A549 (cell line): ENCODE measurements at regions not wholly inside any gene's neighbourhood (a gene's known extent, or its start where the extent isn't known, plus 50 kb on each side); places are given as distances from the start of the nearest gene placed in this dataset.

Experiments
- CHD2 ChIP-seq: fragments of 150-350 bp; IDR thresholded peaks from 2 replicates; pipeline ENCODE4 v1.6.1; 2014; ENCODE audit warnings: low read length; ENCODE audit not compliant: partially characterized antibody
- EP300 ChIP-seq, 2 experiments: fragments of >200 bp; sonication (Bioruptor Twin); formaldehyde crosslinking; IDR thresholded peaks; 2 replicates in 1 of 2; 3 replicates in 1 of 2; pipeline ENCODE4 v1.6.1; 2016 to 2017
- ESRRA ChIP-seq: fragments of 150-350 bp; IDR thresholded peaks from 2 replicates; pipeline ENCODE4 v1.6.1; 2014; ENCODE audit warnings: mild to moderate bottlenecking, low read length, borderline replicate concordance
- MYC ChIP-seq: IDR thresholded peaks from 2 replicates; pipeline ENCODE4 v1.6.1; 2012; ENCODE audit warnings: mild to moderate bottlenecking, inconsistent platforms, low read length, improper control_type of control experiment, borderline replicate concordance
- RAD21 ChIP-seq, 2 experiments: fragments of >200 bp in 1 of 2; sonication (Bioruptor Twin) in 1 of 2; formaldehyde crosslinking in 1 of 2; IDR thresholded peaks in 1 of 2; conservative IDR thresholded peaks in 1 of 2; 2 replicates in 1 of 2; 3 replicates in 1 of 2; pipeline ENCODE4 v1.6.1; 2012 to 2018; ENCODE audit warnings: inconsistent platforms in 1 of 2
- RFX5 ChIP-seq: fragments of 450-650 bp; IDR thresholded peaks from 2 replicates; pipeline ENCODE4 v1.7.1; 2014; ENCODE audit warnings: antibody characterized with exemption, mild to moderate bottlenecking, moderate library complexity
- RNF2 ChIP-seq: fragments of 200-600 bp; sonication (generic); IDR thresholded peaks from 2 replicates; pipeline ENCODE4 v1.6.1; 2016; ENCODE audit warnings: low read depth, mild to moderate bottlenecking, antibody characterized with exemption, moderate library complexity, borderline replicate concordance
- SMC3 ChIP-seq: fragments of >200 bp; sonication (Bioruptor Twin); formaldehyde crosslinking; IDR thresholded peaks from 3 replicates; pipeline ENCODE4 v1.6.1; 2018; ENCODE audit warnings: inconsistent platforms
- TP53 ChIP-seq: fragments of 250-450 bp; sonication (Bioruptor Pico); IDR thresholded peaks from 2 replicates; pipeline ENCODE4 v1.5.0; 2021; ENCODE audit warnings: mild to moderate bottlenecking, moderate library complexity
- TF ChIP-seq, protein P1 (sequence below): fragments of 200-600 bp; sonication (generic); IDR thresholded peaks from 2 replicates; pipeline ENCODE4 v1.6.1; 2016; ENCODE audit warnings: antibody characterized with exemption, mild to moderate bottlenecking, moderate library complexity
- TF ChIP-seq, protein P2 (sequence below): fragments of >200 bp; sonication (Bioruptor Twin); formaldehyde crosslinking; IDR thresholded peaks from 3 replicates; pipeline ENCODE4 v1.5.1; 2016
- TF ChIP-seq, protein P3 (sequence below): fragments of >200 bp; sonication (Bioruptor Twin); formaldehyde crosslinking; IDR thresholded peaks from 2 replicates; pipeline ENCODE4 v1.6.1; 2016
- TF ChIP-seq, protein P4 (sequence below): fragments of 250-450 bp; sonication (Bioruptor Pico); IDR thresholded peaks from 2 replicates; pipeline ENCODE4 v1.5.0; 2021; ENCODE audit warnings: mild to moderate bottlenecking, moderate library complexity, borderline replicate concordance

DNA sequence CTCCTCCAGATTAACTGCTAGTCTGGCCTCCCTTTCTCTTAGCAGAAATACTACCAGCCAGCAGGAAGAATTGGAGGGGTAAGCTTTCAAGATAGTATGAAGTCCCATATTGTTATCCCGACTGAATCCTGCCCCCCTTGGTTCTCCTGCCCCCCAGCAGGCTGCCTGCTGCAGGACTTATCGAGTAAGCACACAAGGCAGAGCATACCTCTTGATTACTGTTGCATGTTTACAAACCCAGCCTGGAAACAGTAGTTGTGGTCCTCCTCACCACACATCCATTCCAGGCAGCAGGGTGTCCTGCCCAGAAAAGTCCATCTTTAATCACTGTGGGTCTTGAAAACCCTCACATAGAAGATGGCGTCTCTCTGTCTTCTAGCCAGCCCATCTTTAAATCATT, 66.8 kb upstream of the PPP2R3A start:
- TF ChIP-seq, protein P1, sequence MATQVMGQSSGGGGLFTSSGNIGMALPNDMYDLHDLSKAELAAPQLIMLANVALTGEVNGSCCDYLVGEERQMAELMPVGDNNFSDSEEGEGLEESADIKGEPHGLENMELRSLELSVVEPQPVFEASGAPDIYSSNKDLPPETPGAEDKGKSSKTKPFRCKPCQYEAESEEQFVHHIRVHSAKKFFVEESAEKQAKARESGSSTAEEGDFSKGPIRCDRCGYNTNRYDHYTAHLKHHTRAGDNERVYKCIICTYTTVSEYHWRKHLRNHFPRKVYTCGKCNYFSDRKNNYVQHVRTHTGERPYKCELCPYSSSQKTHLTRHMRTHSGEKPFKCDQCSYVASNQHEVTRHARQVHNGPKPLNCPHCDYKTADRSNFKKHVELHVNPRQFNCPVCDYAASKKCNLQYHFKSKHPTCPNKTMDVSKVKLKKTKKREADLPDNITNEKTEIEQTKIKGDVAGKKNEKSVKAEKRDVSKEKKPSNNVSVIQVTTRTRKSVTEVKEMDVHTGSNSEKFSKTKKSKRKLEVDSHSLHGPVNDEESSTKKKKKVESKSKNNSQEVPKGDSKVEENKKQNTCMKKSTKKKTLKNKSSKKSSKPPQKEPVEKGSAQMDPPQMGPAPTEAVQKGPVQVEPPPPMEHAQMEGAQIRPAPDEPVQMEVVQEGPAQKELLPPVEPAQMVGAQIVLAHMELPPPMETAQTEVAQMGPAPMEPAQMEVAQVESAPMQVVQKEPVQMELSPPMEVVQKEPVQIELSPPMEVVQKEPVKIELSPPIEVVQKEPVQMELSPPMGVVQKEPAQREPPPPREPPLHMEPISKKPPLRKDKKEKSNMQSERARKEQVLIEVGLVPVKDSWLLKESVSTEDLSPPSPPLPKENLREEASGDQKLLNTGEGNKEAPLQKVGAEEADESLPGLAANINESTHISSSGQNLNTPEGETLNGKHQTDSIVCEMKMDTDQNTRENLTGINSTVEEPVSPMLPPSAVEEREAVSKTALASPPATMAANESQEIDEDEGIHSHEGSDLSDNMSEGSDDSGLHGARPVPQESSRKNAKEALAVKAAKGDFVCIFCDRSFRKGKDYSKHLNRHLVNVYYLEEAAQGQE, result no peak
- no peak for TF ChIP-seq EP300 (IDR thresholded peaks at IDR 0.05)
- TF ChIP-seq SMC3, result no peak
- TF ChIP-seq, protein P2, sequence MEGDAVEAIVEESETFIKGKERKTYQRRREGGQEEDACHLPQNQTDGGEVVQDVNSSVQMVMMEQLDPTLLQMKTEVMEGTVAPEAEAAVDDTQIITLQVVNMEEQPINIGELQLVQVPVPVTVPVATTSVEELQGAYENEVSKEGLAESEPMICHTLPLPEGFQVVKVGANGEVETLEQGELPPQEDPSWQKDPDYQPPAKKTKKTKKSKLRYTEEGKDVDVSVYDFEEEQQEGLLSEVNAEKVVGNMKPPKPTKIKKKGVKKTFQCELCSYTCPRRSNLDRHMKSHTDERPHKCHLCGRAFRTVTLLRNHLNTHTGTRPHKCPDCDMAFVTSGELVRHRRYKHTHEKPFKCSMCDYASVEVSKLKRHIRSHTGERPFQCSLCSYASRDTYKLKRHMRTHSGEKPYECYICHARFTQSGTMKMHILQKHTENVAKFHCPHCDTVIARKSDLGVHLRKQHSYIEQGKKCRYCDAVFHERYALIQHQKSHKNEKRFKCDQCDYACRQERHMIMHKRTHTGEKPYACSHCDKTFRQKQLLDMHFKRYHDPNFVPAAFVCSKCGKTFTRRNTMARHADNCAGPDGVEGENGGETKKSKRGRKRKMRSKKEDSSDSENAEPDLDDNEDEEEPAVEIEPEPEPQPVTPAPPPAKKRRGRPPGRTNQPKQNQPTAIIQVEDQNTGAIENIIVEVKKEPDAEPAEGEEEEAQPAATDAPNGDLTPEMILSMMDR, result no peak
- no peak for TF ChIP-seq ESRRA
- TF ChIP-seq, protein P3, sequence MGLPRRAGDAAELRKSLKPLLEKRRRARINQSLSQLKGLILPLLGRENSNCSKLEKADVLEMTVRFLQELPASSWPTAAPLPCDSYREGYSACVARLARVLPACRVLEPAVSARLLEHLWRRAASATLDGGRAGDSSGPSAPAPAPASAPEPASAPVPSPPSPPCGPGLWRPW, result no peak
- no peak for TF ChIP-seq RAD21 (conservative IDR thresholded peaks at IDR 0.05 in 1 of 2, IDR thresholded peaks at IDR 0.05 in 1 of 2)
- no peak for TF ChIP-seq MYC
- TF ChIP-seq RFX5, result no peak
- TF ChIP-seq, protein P4, sequence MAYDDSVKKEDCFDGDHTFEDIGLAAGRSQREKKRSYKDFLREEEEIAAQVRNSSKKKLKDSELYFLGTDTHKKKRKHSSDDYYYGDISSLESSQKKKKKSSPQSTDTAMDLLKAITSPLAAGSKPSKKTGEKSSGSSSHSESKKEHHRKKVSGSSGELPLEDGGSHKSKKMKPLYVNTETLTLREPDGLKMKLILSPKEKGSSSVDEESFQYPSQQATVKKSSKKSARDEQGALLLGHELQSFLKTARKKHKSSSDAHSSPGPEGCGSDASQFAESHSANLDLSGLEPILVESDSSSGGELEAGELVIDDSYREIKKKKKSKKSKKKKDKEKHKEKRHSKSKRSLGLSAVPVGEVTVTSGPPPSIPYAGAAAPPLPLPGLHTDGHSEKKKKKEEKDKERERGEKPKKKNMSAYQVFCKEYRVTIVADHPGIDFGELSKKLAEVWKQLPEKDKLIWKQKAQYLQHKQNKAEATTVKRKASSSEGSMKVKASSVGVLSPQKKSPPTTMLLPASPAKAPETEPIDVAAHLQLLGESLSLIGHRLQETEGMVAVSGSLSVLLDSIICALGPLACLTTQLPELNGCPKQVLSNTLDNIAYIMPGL, result no peak
- no peak for TF ChIP-seq RNF2
- TF ChIP-seq TP53 (CRISPR knock-in tag), result no peak
- TF ChIP-seq CHD2, result no peak
